ENCODE measurements at regions not wholly inside any gene's neighbourhood (a gene's known extent, or its start where the extent isn't known, plus 50 kb on each side); places are given as distances from the start of the nearest gene placed in this dataset.

- Histone ChIP-seq H3K4me2 (no peak overlapping the region), H3K27me3 (ENCODE audit: insufficient read depth) (no peaks in the 10 kb centered on the region), H3K27ac (ENCODE audit: low read depth) (no peak overlapping the region), H3K79me2 (replicated peaks; ENCODE audit: insufficient read depth) (no peaks in the 10 kb centered on the region), H2AFZ (no peak overlapping the region), H3K9me2 (ENCODE audit: insufficient read depth) (no peaks in the 10 kb centered on the region), H3K4me1 (ENCODE audit: insufficient read depth) (no peaks in the 10 kb centered on the region), H3K36me3 (ENCODE audit: insufficient read depth) (no peaks in the 10 kb centered on the region), H3K4me3 (no peak overlapping the region), H4K20me1 (replicated peaks; ENCODE audit: insufficient read depth) (no peaks in the 10 kb centered on the region), H3F3A (replicated peaks; ENCODE audit: low read depth) (no peaks in the 10 kb centered on the region)
- Mint-ChIP-seq H3K4me3 (no peak overlapping the region), H3K4me1 (no peaks in the 10 kb centered on the region), H3K9me3 (no peaks in the 10 kb centered on the region), H3K36me3 (ENCODE audit: low read depth) (no peaks in the 10 kb centered on the region), H3K27ac (no peak overlapping the region), H3K27me3 (ENCODE audit: insufficient read depth, low read depth, poor library complexity) (no peaks in the 10 kb centered on the region)
- no peak for ATAC-seq
- TF ChIP-seq ETS1 (IDR thresholded peaks at IDR 0.05) (no peak), POLR2AphosphoS5 (IDR thresholded peaks at IDR 0.05; ENCODE audit: low read depth) (no peak), REST (IDR thresholded peaks at IDR 0.05; ENCODE audit: unreplicated experiment) (no peak), ZNF114 (CRISPR knock-in tag; IDR thresholded peaks at IDR 0.05) (no peak), ZNF462 (CRISPR knock-in tag; IDR thresholded peaks at IDR 0.05) (no peak), ZNF331 (CRISPR knock-in tag; IDR thresholded peaks at IDR 0.05; ENCODE audit: low read depth) (no peak), STAT1 (IDR thresholded peaks at IDR 0.05; ENCODE audit: unreplicated experiment) (no peak), NANOG (IDR thresholded peaks at IDR 0.05; ENCODE audit: borderline replicate concordance) (no peak), JUNB (IDR thresholded peaks at IDR 0.05; ENCODE audit: unreplicated experiment) (no peak), CTCF (conservative IDR thresholded peaks at IDR 0.05; ENCODE audit: low read depth in 2 of 2) (no peak), EZH2 (IDR thresholded peaks at IDR 0.05; ENCODE audit: low read depth, unreplicated experiment) (no peak), CREB1 (CRISPR knock-in tag; IDR thresholded peaks at IDR 0.05; ENCODE audit: low read depth) (no peak), EZH2phosphoT487 (IDR thresholded peaks at IDR 0.05; ENCODE audit: unreplicated experiment) (no peak)
- no peak for DNase-seq (ENCODE audit: low spot score)
Measured at GRCh38 chr6:114608091-114608490, 265.3 kb upstream of the HS3ST5 start.

Measured in GM23338 (cell line).